ENCODE measurements at regions not wholly inside any gene's neighbourhood (a gene's known extent, or its start where the extent isn't known, plus 50 kb on each side); places are given as distances from the start of the nearest gene placed in this dataset.

DNA sequence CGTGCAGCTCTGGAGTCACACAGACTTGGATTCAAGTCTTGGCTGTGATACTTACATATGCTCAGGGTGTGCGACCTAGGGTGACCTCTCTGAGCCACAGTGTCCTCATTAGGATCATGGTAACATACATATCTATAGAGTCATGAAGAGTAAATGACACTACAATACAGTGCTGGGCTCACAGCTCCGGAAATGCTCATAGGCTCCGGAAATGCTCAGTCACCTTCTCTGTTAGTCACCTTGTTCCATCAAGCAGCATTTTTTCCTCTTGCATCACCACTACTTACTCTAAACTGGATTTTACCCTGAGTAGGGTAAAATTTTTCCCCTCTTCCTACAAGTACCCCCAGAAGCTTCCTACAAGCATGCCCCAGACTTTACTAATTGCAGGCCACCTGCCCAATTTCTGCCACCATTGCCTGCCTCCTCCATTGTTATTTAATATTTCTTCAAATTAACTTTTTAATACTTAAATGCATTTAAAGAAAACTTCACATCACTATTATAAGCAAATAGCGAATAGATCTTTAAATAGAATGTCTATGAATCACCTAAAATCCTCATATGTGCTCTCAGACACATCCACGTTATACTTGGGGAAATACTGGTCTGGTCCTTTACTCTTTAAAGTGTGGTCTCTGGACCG, 147.6 kb upstream of the SPRY4 start (continued):
- TF ChIP-seq, protein P1, sequence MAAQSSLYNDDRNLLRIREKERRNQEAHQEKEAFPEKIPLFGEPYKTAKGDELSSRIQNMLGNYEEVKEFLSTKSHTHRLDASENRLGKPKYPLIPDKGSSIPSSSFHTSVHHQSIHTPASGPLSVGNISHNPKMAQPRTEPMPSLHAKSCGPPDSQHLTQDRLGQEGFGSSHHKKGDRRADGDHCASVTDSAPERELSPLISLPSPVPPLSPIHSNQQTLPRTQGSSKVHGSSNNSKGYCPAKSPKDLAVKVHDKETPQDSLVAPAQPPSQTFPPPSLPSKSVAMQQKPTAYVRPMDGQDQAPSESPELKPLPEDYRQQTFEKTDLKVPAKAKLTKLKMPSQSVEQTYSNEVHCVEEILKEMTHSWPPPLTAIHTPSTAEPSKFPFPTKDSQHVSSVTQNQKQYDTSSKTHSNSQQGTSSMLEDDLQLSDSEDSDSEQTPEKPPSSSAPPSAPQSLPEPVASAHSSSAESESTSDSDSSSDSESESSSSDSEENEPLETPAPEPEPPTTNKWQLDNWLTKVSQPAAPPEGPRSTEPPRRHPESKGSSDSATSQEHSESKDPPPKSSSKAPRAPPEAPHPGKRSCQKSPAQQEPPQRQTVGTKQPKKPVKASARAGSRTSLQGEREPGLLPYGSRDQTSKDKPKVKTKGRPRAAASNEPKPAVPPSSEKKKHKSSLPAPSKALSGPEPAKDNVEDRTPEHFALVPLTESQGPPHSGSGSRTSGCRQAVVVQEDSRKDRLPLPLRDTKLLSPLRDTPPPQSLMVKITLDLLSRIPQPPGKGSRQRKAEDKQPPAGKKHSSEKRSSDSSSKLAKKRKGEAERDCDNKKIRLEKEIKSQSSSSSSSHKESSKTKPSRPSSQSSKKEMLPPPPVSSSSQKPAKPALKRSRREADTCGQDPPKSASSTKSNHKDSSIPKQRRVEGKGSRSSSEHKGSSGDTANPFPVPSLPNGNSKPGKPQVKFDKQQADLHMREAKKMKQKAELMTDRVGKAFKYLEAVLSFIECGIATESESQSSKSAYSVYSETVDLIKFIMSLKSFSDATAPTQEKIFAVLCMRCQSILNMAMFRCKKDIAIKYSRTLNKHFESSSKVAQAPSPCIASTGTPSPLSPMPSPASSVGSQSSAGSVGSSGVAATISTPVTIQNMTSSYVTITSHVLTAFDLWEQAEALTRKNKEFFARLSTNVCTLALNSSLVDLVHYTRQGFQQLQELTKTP (IDR thresholded peaks at IDR 0.05; ENCODE audit: low read depth in 1 of 2, partially characterized antibody in 2 of 2), result no peak
- TF ChIP-seq, protein P2, sequence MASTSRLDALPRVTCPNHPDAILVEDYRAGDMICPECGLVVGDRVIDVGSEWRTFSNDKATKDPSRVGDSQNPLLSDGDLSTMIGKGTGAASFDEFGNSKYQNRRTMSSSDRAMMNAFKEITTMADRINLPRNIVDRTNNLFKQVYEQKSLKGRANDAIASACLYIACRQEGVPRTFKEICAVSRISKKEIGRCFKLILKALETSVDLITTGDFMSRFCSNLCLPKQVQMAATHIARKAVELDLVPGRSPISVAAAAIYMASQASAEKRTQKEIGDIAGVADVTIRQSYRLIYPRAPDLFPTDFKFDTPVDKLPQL (IDR thresholded peaks at IDR 0.05; ENCODE audit: extremely low read depth, insufficient read length), result no peak
- 0 out of 2 replicates have a peak, but pooled peaks have one; percentile 27 for TF ChIP-seq RBFOX2 (IDR thresholded peaks at IDR 0.05; ENCODE audit: low read depth, low read length)
- TF ChIP-seq ZNF175 (CRISPR knock-in tag; IDR thresholded peaks at IDR 0.05; ENCODE audit: low read depth), result peak; percentile 53
- no peak for TF ChIP-seq HSF4 (CRISPR knock-in tag; IDR thresholded peaks at IDR 0.05; ENCODE audit: borderline replicate concordance)
- no peak; the same call in 1 of the 2 replicates for TF ChIP-seq NBN (IDR thresholded peaks at IDR 0.05; ENCODE audit: low read depth)
- TF ChIP-seq ZZZ3 (IDR thresholded peaks at IDR 0.05), result no peak
- no peak for TF ChIP-seq MTA2 (IDR thresholded peaks at IDR 0.05; ENCODE audit: low read depth)
- TF ChIP-seq POU5F1 (IDR thresholded peaks at IDR 0.05; ENCODE audit: borderline replicate concordance, low read depth, low read length, partially characterized antibody), result no peak
- no peak for TF ChIP-seq ZNF551 (CRISPR knock-in tag; IDR thresholded peaks at IDR 0.05)
- TF ChIP-seq, protein P3, sequence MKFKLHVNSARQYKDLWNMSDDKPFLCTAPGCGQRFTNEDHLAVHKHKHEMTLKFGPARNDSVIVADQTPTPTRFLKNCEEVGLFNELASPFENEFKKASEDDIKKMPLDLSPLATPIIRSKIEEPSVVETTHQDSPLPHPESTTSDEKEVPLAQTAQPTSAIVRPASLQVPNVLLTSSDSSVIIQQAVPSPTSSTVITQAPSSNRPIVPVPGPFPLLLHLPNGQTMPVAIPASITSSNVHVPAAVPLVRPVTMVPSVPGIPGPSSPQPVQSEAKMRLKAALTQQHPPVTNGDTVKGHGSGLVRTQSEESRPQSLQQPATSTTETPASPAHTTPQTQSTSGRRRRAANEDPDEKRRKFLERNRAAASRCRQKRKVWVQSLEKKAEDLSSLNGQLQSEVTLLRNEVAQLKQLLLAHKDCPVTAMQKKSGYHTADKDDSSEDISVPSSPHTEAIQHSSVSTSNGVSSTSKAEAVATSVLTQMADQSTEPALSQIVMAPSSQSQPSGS (CRISPR knock-in tag; IDR thresholded peaks at IDR 0.05), result no peak
- TF ChIP-seq E2F3 (CRISPR knock-in tag; IDR thresholded peaks at IDR 0.05), result no peak
- no peak for TF ChIP-seq ZNF830 (CRISPR knock-in tag; IDR thresholded peaks at IDR 0.05)
- TF ChIP-seq, protein P4, sequence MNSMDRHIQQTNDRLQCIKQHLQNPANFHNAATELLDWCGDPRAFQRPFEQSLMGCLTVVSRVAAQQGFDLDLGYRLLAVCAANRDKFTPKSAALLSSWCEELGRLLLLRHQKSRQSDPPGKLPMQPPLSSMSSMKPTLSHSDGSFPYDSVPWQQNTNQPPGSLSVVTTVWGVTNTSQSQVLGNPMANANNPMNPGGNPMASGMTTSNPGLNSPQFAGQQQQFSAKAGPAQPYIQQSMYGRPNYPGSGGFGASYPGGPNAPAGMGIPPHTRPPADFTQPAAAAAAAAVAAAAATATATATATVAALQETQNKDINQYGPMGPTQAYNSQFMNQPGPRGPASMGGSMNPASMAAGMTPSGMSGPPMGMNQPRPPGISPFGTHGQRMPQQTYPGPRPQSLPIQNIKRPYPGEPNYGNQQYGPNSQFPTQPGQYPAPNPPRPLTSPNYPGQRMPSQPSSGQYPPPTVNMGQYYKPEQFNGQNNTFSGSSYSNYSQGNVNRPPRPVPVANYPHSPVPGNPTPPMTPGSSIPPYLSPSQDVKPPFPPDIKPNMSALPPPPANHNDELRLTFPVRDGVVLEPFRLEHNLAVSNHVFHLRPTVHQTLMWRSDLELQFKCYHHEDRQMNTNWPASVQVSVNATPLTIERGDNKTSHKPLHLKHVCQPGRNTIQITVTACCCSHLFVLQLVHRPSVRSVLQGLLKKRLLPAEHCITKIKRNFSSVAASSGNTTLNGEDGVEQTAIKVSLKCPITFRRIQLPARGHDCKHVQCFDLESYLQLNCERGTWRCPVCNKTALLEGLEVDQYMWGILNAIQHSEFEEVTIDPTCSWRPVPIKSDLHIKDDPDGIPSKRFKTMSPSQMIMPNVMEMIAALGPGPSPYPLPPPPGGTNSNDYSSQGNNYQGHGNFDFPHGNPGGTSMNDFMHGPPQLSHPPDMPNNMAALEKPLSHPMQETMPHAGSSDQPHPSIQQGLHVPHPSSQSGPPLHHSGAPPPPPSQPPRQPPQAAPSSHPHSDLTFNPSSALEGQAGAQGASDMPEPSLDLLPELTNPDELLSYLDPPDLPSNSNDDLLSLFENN (IDR thresholded peaks at IDR 0.05; ENCODE audit: low read depth in 2 of 2, low read length in 2 of 2), result no peak
- no peak for TF ChIP-seq ZNF23 (CRISPR knock-in tag; IDR thresholded peaks at IDR 0.05)
- peak; percentile 93 for TF ChIP-seq CEBPB (tag; IDR thresholded peaks at IDR 0.05)
- TF ChIP-seq ZNF644 (tag; IDR thresholded peaks at IDR 0.05; ENCODE audit: low read depth), result peak; percentile 52; the same call in 1 of the 2 replicates
- no peak for TF ChIP-seq CBX1 (IDR thresholded peaks at IDR 0.05; ENCODE audit: low read depth)
- TF ChIP-seq ZNF224 (CRISPR knock-in tag; IDR thresholded peaks at IDR 0.05), result no peak

Measured in K562 (cell line).